SK-N-SH (cell line): ENCODE measurements at regions not wholly inside any gene's neighbourhood (a gene's known extent, or its start where the extent isn't known, plus 50 kb on each side); places are given as distances from the start of the nearest gene placed in this dataset.

Source experiments
- CHD2 ChIP-seq: fragments of 150-350 bp; IDR thresholded peaks from 2 replicates; pipeline ENCODE4 v1.6.1; 2018; ENCODE audit warnings: low read length; ENCODE audit not compliant: partially characterized antibody
- CTCF ChIP-seq: fragments of 200-600 bp; sonication (generic); IDR thresholded peaks from 2 replicates; pipeline ENCODE4 v1.6.1; 2017; ENCODE audit warnings: antibody characterized with exemption, mild to moderate bottlenecking, moderate library complexity
- EP300 ChIP-seq, 2 experiments: IDR thresholded peaks; 2 replicates each; pipeline versions ENCODE4 v1.4.0 to v1.6.1; 2012; ENCODE audit warnings: borderline replicate concordance in 1 of 2, low read depth in 1 of 2, low read length in 1 of 2
- FOXM1 ChIP-seq: IDR thresholded peaks from 2 replicates; pipeline ENCODE4 v1.4.0; 2012; ENCODE audit warnings: low read depth, mild to moderate bottlenecking
- GABPA ChIP-seq: IDR thresholded peaks from 2 replicates; pipeline ENCODE4 v1.4.0; 2012; ENCODE audit warnings: low read depth, mild to moderate bottlenecking
- JUND ChIP-seq: IDR thresholded peaks from 2 replicates; pipeline ENCODE4 v1.4.0; 2012
- PBX3 ChIP-seq: IDR thresholded peaks from 2 replicates; pipeline ENCODE4; 2012
- POLR2AphosphoS5 ChIP-seq: IDR thresholded peaks from 2 replicates; pipeline ENCODE4 v1.6.1; 2012; ENCODE audit warnings: low read depth, low read length
- RCOR1 ChIP-seq: fragments of 150-350 bp; IDR thresholded peaks from 2 replicates; pipeline ENCODE4 v1.6.1; 2017; ENCODE audit warnings: antibody characterized with exemption, low read length
- USF2 ChIP-seq: fragments of 150-350 bp; IDR thresholded peaks from 2 replicates; pipeline ENCODE4 v1.6.1; 2017; ENCODE audit warnings: antibody characterized with exemption, low read length, low read depth, borderline replicate concordance

GRCh38 chr9:13386935-13387733 lies 107.6 kb upstream of the MPDZ start:
- TF ChIP-seq POLR2AphosphoS5 = no peak
- no peak for TF ChIP-seq CTCF
- no peak for TF ChIP-seq RCOR1
- TF ChIP-seq CHD2 = no peak
- TF ChIP-seq PBX3 = no peak
- TF ChIP-seq USF2 = no peak
- TF ChIP-seq GABPA = no peak
- no peak for TF ChIP-seq EP300 (IDR thresholded peaks at IDR 0.05; ENCODE audit: borderline replicate concordance in 1 of 2, low read depth in 1 of 2, low read length in 1 of 2)
- no peak for TF ChIP-seq FOXM1
- no peak for TF ChIP-seq JUND
